ENCODE measurements at regions not wholly inside any gene's neighbourhood (a gene's known extent, or its start where the extent isn't known, plus 50 kb on each side); places are given as distances from the start of the nearest gene placed in this dataset.

DNA sequence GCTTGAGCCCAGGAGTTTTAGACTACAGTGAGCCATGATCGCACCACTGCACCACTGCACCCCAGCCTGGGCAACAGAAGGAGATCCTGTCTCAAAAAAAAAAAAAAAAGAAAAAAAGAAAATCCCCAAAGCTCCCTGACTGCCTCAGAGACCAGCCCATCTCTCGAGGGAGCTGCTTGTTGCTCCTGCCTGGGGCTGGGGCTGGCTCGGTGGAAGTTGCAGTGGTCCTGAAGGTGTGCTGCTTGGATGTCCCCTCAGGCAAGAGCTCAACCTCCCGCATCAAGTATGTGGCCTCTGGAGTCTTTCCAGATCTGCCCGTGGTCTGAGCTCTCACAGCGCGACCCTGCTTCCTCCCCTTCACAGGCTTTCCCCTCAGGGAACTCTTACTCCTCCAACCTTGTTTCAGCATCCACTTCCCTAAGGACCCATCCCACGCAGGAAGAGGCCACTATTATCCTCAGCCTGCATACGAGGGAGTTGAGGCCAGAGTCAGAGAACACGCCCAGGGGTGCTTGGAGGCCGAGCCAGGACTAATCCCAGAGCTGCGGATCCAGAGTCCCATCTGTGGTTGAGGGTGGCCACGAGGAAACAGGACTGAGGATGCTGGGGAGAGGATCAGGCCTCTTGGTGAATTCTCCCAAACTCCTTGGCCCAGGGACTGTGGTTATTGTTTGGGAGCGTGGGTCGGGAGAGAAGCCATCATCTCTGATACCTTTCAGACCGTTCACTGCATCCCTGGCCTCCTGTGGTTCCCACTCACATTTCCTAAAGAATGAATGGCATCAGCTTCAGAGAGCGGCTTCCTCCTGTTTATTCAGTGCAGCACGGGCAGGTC, 624.6 kb downstream of the AACS start:
- H3K9me3 Mint-ChIP-seq = no peaks in the 10 kb centered on the region
- H3K79me1 ChIP-seq (ENCODE audit: insufficient read depth, low read depth, low read length, poor library complexity, severe bottlenecking) = no peaks in the 10 kb centered on the region
- no peak for DNase-seq

More for the DNA sequence above, 624.6 kb downstream of the AACS start:
- no peak overlapping the region for H3K27ac ChIP-seq (ENCODE audit: insufficient read length, low read depth, low read length)
- no peak for TF ChIP-seq CTCF (conservative IDR thresholded peaks at IDR 0.05)
- H3K23ac ChIP-seq (ENCODE audit: insufficient read length, low read depth, low read length) = no peak overlapping the region
- H3K56ac ChIP-seq (ENCODE audit: insufficient read length, low read depth, low read length) = no peak overlapping the region
- H2BK5ac ChIP-seq (ENCODE audit: insufficient read length, low read length) = no peak overlapping the region
- no peak overlapping the region for H3T11ph ChIP-seq (ENCODE audit: low read length)
- H4K20me1 ChIP-seq (ENCODE audit: control insufficient read depth, insufficient read depth, insufficient read length) = no peaks in the 10 kb centered on the region
- no peak overlapping the region for H3K18ac ChIP-seq (ENCODE audit: insufficient read length, low read depth, low read length)
- no peaks in the 10 kb centered on the region for H3K4me1 Mint-ChIP-seq
- H3K23me2 ChIP-seq (ENCODE audit: insufficient read length, low read depth, low read length, poor library complexity, severe bottlenecking) = peaks cover 3% of the 10 kb centered on the region
- H2BK12ac ChIP-seq (ENCODE audit: insufficient read length, low read depth, low read length) = no peak overlapping the region
- no peaks in the 10 kb centered on the region; a peak in 1 of 7 replicates for H3K36me3 Mint-ChIP-seq (ENCODE audit: insufficient read depth in 1 of 3, low read depth in 3 of 3)
- WGBS (ENCODE audit: extremely low coverage, insufficient read length, low lambda C conversion rate) = no CpG with 5 or more reads among the region's 18 CpGs
- H2BK120ac ChIP-seq (ENCODE audit: low read depth, low read length, poor library complexity, severe bottlenecking) = no peak overlapping the region
- H3K27ac Mint-ChIP-seq = no peak overlapping the region
- no peak overlapping the region for H3K4me3 Mint-ChIP-seq
- H3K9ac ChIP-seq (ENCODE audit: extremely low read depth, insufficient read length, low read length) = no peak overlapping the region
- H2BK15ac ChIP-seq (ENCODE audit: low read depth, low read length) = no peak overlapping the region
- no peak overlapping the region for H4K5ac ChIP-seq (ENCODE audit: insufficient read length, low read depth, low read length)
- H2AFZ ChIP-seq (ENCODE audit: low read length) = no peak overlapping the region
- H3K79me2 ChIP-seq (ENCODE audit: insufficient read depth, low read length) = no peaks in the 10 kb centered on the region
- H4K91ac ChIP-seq (ENCODE audit: insufficient read length, low read depth, low read length) = no peak overlapping the region
- no peak overlapping the region for H2AK5ac ChIP-seq (ENCODE audit: insufficient read length, low read length)
- no peaks in the 10 kb centered on the region for H3K9me3 ChIP-seq (ENCODE audit: control insufficient read depth, low read depth, low read length)
- H2BK20ac ChIP-seq (ENCODE audit: low read depth, low read length, poor library complexity, severe bottlenecking) = no peak overlapping the region
- H3K4ac ChIP-seq (ENCODE audit: low read depth, low read length) = no peak overlapping the region
- H3K27me3 Mint-ChIP-seq (ENCODE audit: low read depth) = peaks cover 16% of the 10 kb centered on the region
- H3K4me1 ChIP-seq (ENCODE audit: insufficient read depth, low read length) = no peaks in the 10 kb centered on the region
- no peak overlapping the region for H4K8ac ChIP-seq (replicated peaks; ENCODE audit: insufficient read length, low read depth, low read length)
- no peak overlapping the region; the same call in 1 of the 2 replicates for H3K14ac ChIP-seq (ENCODE audit: insufficient read depth, low read length)
- H3K27me3 ChIP-seq (ENCODE audit: insufficient read depth, low read length) = no peaks in the 10 kb centered on the region
- no peak overlapping the region for H3K4me2 ChIP-seq (ENCODE audit: insufficient read depth, insufficient read length, low read length)

Measured in H9 (cell line).